ENCODE measurements at regions not wholly inside any gene's neighbourhood (a gene's known extent, or its start where the extent isn't known, plus 50 kb on each side); places are given as distances from the start of the nearest gene placed in this dataset.
A peak's percentile ranks its signal among the peaks of the same experiment; 100 is the strongest.

DNA sequence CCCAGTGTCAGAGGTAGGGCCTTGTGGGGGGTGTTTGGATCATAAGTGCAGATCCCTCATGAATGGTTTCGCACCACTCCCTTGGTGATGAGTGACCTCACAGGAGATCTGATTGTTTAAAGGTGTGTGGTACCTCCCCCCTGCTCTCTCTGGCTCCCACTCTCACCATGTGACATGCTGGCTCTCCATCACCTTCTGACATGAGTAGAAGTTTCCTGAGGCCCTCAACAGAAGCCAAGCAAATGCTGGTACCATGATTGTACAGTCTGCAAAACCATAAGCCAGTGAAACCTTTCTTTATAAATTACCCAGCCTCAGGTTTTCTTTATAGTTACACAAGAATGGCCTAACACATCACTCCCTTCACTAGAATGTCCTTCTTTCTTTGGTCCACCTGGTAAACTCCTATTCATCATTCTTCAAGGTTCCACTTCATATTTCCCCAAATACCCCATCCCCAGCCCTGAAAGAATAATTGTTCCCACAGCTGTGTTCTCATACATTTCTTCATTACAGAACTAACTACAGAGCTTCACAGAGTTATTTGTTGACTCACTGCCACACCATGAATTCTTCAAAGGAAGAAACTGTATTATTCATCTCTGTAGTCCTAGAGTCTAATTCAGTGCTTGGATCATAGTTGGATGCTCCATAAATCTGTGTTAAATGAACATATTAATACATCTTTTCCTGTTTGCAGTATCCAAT is 81.2 kb upstream of the STK17B start:
- no peak overlapping the region for H3K4me3 Mint-ChIP-seq
- H3K4me1 Mint-ChIP-seq = peaks cover 73% of the 10 kb centered on the region
- ChIA-PET POLR2A (no interaction called here), CTCF (interaction anchor here (0.6 to 12.6 kb wide), 6 partner anchors 9 to 89 kb away, joined by 3 to 135 read pairs (median 4); no protein-coding TSS in a partner anchor)
- no peaks in the 10 kb centered on the region for H3K27me3 Mint-ChIP-seq
- H3K27ac Mint-ChIP-seq = peak overlapping the region; percentile 32
- peaks cover 22% of the 10 kb centered on the region for H3K36me3 Mint-ChIP-seq (ENCODE audit: low read depth)
- DNase-seq = no peak
- H3K9me3 Mint-ChIP-seq = peaks cover 28% of the 10 kb centered on the region

DNA sequence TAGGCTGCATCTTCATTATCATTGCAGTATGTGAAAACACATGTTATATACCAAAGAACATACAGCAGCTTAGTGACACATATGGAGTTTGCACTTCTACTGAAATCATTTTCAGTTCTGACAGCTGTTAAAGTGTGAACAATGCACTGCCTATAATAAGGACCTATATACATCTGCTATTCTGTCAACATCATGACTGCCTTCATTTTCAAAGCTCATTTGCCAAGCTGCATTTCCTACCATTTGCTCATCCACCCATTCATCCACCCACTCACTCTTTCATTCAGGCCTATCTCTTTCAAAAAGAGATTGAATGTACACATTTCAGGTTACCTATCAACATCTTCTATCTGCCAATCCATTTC is 81.7 kb upstream of the STK17B start:
- no peak for DNase-seq
- Mint-ChIP-seq H3K36me3 (ENCODE audit: low read depth) (peaks cover 23% of the 10 kb centered on the region), H3K27ac (no peak overlapping the region), H3K9me3 (peaks cover 31% of the 10 kb centered on the region), H3K4me1 (peaks cover 73% of the 10 kb centered on the region), H3K27me3 (no peaks in the 10 kb centered on the region), H3K4me3 (no peak overlapping the region)
- ChIA-PET CTCF (interaction anchor here (1.3 to 12.6 kb wide), 3 partner anchors 10 to 90 kb away, joined by 6 to 135 read pairs (median 7); no protein-coding TSS in a partner anchor), POLR2A (no interaction called here)

DNA sequence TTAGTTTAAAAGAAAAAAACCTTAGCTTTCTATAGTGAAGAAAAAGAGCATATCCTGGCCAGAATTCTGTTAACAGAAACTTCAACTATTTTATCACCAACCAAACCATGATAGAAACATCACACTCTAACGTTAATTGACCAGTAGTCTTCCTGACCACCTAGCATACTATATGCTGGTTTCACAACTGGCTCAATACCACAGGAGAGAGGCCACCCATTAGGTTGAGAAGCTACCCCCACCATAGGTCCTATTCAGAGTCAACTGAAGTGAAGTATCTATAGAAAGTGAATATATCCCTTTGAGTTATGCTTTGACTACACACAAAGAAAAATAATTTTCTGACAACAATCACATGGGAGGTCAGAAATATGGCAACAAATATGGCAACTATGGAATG is 85.2 kb upstream of the STK17B start:
- no peak for DNase-seq
- Mint-ChIP-seq H3K4me3 (no peak overlapping the region), H3K4me1 (peaks cover 70% of the 10 kb centered on the region), H3K27me3 (no peaks in the 10 kb centered on the region), H3K9me3 (peaks cover 25% of the 10 kb centered on the region), H3K36me3 (ENCODE audit: low read depth) (peaks cover 22% of the 10 kb centered on the region), H3K27ac (no peak overlapping the region)
- ChIA-PET CTCF (interaction anchor here (0.8 to 12.6 kb wide), 7 partner anchors 13 to 138 kb away, joined by 3 to 135 read pairs (median 3); partner anchors contain the start of gene STK17B), POLR2A (no interaction called here)

- no peaks in the 10 kb centered on the region for H3K27me3 Mint-ChIP-seq
- H3K4me1 Mint-ChIP-seq = peaks cover 71% of the 10 kb centered on the region
- DNase-seq = no peak
- no peak overlapping the region for H3K27ac Mint-ChIP-seq
- POLR2A ChIA-PET = no interaction called here
- peaks cover 24% of the 10 kb centered on the region for H3K9me3 Mint-ChIP-seq
- H3K36me3 Mint-ChIP-seq (ENCODE audit: low read depth) = peaks cover 22% of the 10 kb centered on the region
- H3K4me3 Mint-ChIP-seq = no peak overlapping the region
- CTCF ChIA-PET = interaction anchor here (0.9 to 12.6 kb wide), 5 partner anchors 14 to 90 kb away, joined by 3 to 135 read pairs (median 3); no protein-coding TSS in a partner anchor
Observed at GRCh38 chr2:196257086-196257485, 85.7 kb upstream of the STK17B start.

DNA sequence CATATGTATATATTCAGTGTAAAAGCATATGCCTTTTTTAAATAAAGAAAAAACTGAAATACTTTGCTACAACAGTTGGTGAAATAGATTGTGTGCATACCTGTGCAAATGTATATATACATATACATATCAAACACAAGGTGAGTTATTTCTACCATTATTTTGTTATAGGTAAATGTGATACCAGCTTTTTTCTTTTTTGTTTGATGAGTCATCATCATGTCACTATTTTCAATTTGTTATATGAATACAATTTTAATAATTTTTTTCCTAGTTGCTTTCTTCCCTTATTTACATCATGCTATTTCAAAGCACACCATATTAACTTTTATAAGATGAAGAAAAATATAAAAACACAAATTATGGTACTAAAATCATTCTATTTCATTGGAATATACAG is 87.0 kb upstream of the STK17B start:
- Mint-ChIP-seq H3K27me3 (no peaks in the 10 kb centered on the region), H3K27ac (no peak overlapping the region), H3K4me1 (peaks cover 71% of the 10 kb centered on the region), H3K36me3 (ENCODE audit: low read depth) (peaks cover 16% of the 10 kb centered on the region), H3K9me3 (peaks cover 16% of the 10 kb centered on the region), H3K4me3 (no peak overlapping the region)
- ChIA-PET CTCF (interaction anchor here (1.2 to 12.6 kb wide), 3 partner anchors 15 to 92 kb away, joined by 3 to 135 read pairs (median 12); no protein-coding TSS in a partner anchor), POLR2A (no interaction called here)
- DNase-seq = no peak

- Mint-ChIP-seq H3K9me3 (peaks cover 12% of the 10 kb centered on the region), H3K36me3 (ENCODE audit: low read depth) (peaks cover 17% of the 10 kb centered on the region), H3K4me1 (peaks cover 73% of the 10 kb centered on the region), H3K27ac (peak overlapping the region; percentile 96), H3K4me3 (peak overlapping the region; percentile 78), H3K27me3 (no peaks in the 10 kb centered on the region)
- peak; percentile 47 for DNase-seq
- CTCF ChIA-PET = interaction anchor here (0.5 to 12.6 kb wide), 19 partner anchors 17 to 652 kb away, joined by 3 to 135 read pairs (median 4); no protein-coding TSS in a partner anchor
- POLR2A ChIA-PET = interaction anchor here (0.6 to 1.0 kb wide), 5 partner anchors 83 to 200 kb away, joined by 3 to 7 read pairs (median 3); partner anchors contain the start of gene STK17B
Observed at GRCh38 chr2:196259507-196260481, 88.4 kb upstream of the STK17B start.

DNA sequence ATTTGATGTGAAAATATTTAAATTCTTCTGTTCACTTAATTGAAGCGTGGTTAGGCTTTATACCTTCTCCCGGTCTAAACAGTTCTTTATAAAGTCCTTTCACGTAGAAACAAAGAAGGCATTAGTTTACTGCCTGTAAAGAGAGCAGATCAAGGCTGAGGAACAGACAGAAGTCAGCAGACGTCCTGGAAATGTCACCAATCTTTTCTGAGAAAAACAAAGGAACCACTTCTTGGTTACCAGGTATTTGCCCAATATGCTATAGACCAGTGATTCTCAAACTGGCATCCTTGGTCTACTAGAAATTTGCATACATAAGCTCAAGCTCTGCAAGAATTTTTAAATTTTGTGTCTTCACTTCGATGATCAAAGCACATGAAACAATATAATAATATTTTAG is 89.2 kb upstream of the STK17B start:
- Mint-ChIP-seq H3K27me3 (no peaks in the 10 kb centered on the region), H3K4me1 (peaks cover 79% of the 10 kb centered on the region), H3K36me3 (ENCODE audit: low read depth) (peaks cover 19% of the 10 kb centered on the region), H3K4me3 (peak overlapping the region; percentile 78), H3K27ac (peak overlapping the region; percentile 96), H3K9me3 (peaks cover 12% of the 10 kb centered on the region)
- ChIA-PET CTCF (interaction anchor here (0.7 to 12.6 kb wide), 12 partner anchors 16 to 112 kb away, joined by 3 to 135 read pairs (median 4); no protein-coding TSS in a partner anchor), POLR2A (interaction anchor here (0.6 to 1.0 kb wide), 7 partner anchors 21 to 97 kb away, joined by 3 to 5 read pairs (median 3); no protein-coding TSS in a partner anchor)
- DNase-seq = peak; percentile 41

DNA sequence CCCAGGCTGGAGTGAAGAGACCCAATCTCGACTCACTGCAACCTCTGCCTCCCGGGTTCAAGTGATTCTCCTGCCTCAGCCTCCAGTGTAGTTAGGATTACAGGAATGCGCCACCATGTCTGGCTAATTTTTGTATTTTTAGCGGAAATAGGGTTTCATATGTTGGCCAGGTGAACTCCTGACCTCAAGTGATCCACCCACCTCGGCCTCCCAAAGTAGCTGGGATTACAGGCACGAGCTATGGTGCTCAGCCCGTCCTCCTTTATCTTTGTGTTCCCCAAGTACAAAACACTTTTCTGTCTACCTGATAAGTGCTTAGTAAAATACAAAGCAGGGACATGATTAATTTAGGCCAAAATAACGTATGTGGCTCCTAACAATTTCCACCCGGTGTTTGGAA is 91.2 kb upstream of the STK17B start:
- Mint-ChIP-seq H3K4me3 (peak overlapping the region; percentile 74), H3K27ac (peak overlapping the region; percentile 87), H3K27me3 (no peaks in the 10 kb centered on the region), H3K4me1 (peaks cover 83% of the 10 kb centered on the region), H3K36me3 (ENCODE audit: low read depth) (peaks cover 11% of the 10 kb centered on the region), H3K9me3 (peaks cover 3% of the 10 kb centered on the region)
- CTCF ChIA-PET = interaction anchor here (0.7 to 12.6 kb wide), 8 partner anchors 13 to 98 kb away, joined by 3 to 135 read pairs (median 4); partner anchors contain the start of gene STK17B
- DNase-seq = no peak
- POLR2A ChIA-PET = interaction anchor here (1.1 kb wide), 1 partner anchor 11 kb away, joined by 3 read pairs; no protein-coding TSS in a partner anchor

GRCh38 chr2:196263181-196263747 is 91.9 kb upstream of the STK17B start:
- DNase-seq = peak; percentile 75
- ChIA-PET POLR2A (interaction anchor here (1.1 kb wide), 1 partner anchor 12 kb away, joined by 3 read pairs; no protein-coding TSS in a partner anchor), CTCF (interaction anchor here (0.7 to 12.6 kb wide), 6 partner anchors 12 to 99 kb away, joined by 3 to 135 read pairs (median 4); partner anchors contain the start of gene STK17B)
- Mint-ChIP-seq H3K36me3 (ENCODE audit: low read depth) (peaks cover 10% of the 10 kb centered on the region), H3K27ac (peak overlapping the region; percentile 87), H3K27me3 (no peaks in the 10 kb centered on the region), H3K9me3 (no peaks in the 10 kb centered on the region), H3K4me3 (peak overlapping the region; percentile 74), H3K4me1 (peaks cover 84% of the 10 kb centered on the region)

- peaks cover 75% of the 10 kb centered on the region for H3K4me1 Mint-ChIP-seq
- no peaks in the 10 kb centered on the region for H3K9me3 Mint-ChIP-seq
- CTCF ChIA-PET = interaction anchor here (0.6 to 1.4 kb wide), 6 partner anchors 9 to 154 kb away, joined by 3 to 4 read pairs (median 3); no protein-coding TSS in a partner anchor
- H3K27me3 Mint-ChIP-seq = no peaks in the 10 kb centered on the region
- no peak overlapping the region for H3K4me3 Mint-ChIP-seq
- DNase-seq = no peak
- peaks cover 13% of the 10 kb centered on the region for H3K36me3 Mint-ChIP-seq (ENCODE audit: low read depth)
- no peak overlapping the region for H3K27ac Mint-ChIP-seq
- POLR2A ChIA-PET = no interaction called here
Observed at GRCh38 chr2:196266351-196266750, 95.0 kb upstream of the STK17B start.

DNA sequence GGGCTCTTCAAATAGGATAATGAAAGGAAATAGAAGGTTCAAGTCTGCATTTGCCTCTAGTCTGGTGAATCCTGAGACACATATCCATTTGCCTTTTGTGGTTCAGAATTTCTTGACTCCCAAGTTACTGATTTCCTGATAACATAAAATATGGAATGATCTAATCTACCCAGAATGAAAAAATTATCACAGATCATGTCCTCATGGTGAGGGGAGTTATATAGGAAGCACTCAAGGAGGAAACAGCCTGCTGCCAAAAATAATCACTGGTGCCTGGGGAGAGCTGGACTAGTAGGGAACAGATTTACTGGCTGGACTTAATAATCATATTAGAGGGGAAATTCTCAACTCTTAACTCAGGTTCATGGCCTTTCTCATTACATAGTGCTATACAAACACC is 95.5 kb upstream of the STK17B start:
- CTCF ChIA-PET = interaction anchor here (0.7 to 1.1 kb wide), 3 partner anchors 8 to 154 kb away, joined by 3 read pairs; no protein-coding TSS in a partner anchor
- Mint-ChIP-seq H3K9me3 (no peaks in the 10 kb centered on the region), H3K4me1 (peaks cover 76% of the 10 kb centered on the region), H3K4me3 (no peak overlapping the region), H3K27ac (no peak overlapping the region), H3K36me3 (ENCODE audit: low read depth) (peaks cover 14% of the 10 kb centered on the region), H3K27me3 (no peaks in the 10 kb centered on the region)
- POLR2A ChIA-PET = no interaction called here
- DNase-seq = no peak

DNA sequence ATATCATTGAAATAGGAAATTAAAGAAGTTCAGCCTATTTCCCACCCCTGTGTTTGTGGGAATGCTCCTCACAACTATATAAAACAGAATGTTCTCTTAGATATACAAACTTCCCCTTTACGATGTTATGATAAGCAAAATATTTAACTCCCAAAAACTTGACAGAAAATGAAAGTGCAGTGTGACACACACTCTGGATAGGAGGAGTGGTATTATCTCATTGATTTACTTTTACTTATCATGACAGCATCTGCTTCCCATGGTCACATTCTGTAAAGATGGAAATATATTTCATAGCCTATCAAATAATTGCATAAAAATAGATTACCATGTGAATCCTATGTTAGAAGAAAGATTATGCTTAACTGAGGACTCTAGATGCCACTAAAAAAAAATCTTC is 96.6 kb upstream of the STK17B start:
- Mint-ChIP-seq H3K4me3 (peak overlapping the region; percentile 35), H3K27me3 (no peaks in the 10 kb centered on the region), H3K27ac (peak overlapping the region; percentile 57), H3K4me1 (peaks cover 66% of the 10 kb centered on the region), H3K36me3 (ENCODE audit: low read depth) (peaks cover 13% of the 10 kb centered on the region), H3K9me3 (no peaks in the 10 kb centered on the region)
- CTCF ChIA-PET = interaction anchor here (1.4 to 1.7 kb wide), 2 partner anchors 10 to 115 kb away, joined by 4 to 7 read pairs; no protein-coding TSS in a partner anchor
- POLR2A ChIA-PET = interaction anchor here (0.6 kb wide), 1 partner anchor 84 kb away, joined by 3 read pairs; no protein-coding TSS in a partner anchor
- no peak for DNase-seq

Measured in activated CD4-positive, alpha-beta T cell treated with anti-CD3 and anti-CD28 coated beads, Interleukin-2, amount 10 ng/mL, durations not matched to agents 7 days and 5 days (primary cell).